ENCODE measurements at regions not wholly inside any gene's neighbourhood (a gene's known extent, or its start where the extent isn't known, plus 50 kb on each side); places are given as distances from the start of the nearest gene placed in this dataset.

DNA sequence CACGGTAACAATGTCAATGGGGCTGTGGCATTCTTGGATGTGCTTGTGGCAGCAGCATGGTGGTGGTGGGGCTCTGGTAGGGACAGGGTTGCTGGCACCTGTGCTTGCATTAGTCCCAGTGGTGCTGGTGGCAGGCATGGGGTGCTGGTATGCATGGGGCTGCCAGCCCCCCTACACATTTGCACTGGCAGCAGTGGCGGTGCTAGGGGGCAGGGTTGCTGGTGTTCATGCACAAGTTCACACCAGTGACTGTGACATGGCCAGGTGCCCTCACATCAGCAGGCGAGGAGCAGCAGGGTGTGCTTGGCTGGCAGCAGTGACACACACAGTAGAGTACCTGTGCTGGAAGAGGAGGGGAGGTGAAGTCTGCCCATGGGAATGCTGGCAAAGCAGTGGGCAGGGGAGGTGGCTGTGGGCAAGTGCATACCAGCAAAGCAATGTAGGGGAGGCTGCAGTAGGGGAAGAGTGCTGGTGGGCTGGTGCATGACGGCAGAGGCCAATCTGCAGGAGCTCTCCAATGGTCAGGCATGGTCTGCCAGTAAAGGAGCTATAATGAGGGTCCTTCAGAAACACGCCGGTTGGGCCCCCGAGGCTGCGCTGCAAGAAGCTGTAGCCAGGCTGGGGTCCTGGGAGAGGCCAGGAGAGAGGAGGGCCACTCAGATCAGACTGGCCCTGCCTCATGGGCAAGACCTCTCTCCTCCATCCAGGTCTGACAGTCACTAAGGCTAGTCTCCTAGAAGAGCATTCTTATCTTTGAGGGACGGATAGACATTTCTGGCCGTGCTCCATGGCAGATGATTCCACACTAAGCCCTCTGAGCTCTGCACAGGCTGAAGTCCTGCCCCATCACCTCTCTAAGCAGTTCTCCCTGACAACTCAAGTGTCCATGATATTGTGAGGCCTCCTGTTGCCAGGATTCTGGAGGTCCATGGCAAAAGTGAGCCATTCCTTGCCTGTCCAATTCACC is 406.4 kb downstream of the SEMA3D start:
- in situ Hi-C loops (cut with MboI; ENCODE audit: low pct_unique_long_range_greater_than_20kb, low sequenced_read_pairs, unreplicated experiment), result no loop called here
- no peak for DNase-seq (ENCODE audit: low spot score)
- TF ChIP-seq, protein P1, sequence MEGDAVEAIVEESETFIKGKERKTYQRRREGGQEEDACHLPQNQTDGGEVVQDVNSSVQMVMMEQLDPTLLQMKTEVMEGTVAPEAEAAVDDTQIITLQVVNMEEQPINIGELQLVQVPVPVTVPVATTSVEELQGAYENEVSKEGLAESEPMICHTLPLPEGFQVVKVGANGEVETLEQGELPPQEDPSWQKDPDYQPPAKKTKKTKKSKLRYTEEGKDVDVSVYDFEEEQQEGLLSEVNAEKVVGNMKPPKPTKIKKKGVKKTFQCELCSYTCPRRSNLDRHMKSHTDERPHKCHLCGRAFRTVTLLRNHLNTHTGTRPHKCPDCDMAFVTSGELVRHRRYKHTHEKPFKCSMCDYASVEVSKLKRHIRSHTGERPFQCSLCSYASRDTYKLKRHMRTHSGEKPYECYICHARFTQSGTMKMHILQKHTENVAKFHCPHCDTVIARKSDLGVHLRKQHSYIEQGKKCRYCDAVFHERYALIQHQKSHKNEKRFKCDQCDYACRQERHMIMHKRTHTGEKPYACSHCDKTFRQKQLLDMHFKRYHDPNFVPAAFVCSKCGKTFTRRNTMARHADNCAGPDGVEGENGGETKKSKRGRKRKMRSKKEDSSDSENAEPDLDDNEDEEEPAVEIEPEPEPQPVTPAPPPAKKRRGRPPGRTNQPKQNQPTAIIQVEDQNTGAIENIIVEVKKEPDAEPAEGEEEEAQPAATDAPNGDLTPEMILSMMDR (IDR thresholded peaks at IDR 0.05; ENCODE audit: extremely low read depth, insufficient read depth, missing control alignments), result no peak

DNA sequence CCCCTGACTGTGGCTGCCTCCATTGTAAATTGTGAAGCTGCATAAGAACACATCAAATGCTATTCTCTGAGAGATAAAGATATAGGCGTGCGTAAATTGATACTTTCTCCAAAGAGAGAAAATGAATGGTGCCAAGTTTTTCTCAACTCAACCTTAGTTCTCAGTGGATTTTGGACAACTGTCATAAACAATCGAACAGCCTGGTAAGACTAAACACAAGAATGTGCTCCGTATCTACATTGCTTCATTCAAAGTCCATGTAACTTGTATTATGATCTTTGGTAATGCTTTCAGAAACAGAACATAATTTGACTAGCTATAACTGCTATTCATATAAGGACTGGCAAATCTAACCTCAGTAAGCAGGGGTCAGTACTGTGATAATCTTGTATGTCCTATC is 429.1 kb downstream of the SEMA3D start:
- TF ChIP-seq, protein P1 (IDR thresholded peaks at IDR 0.05; ENCODE audit: extremely low read depth, insufficient read depth, missing control alignments), result no peak
- DNase-seq (ENCODE audit: low spot score), result no peak
- in situ Hi-C loops (cut with MboI; ENCODE audit: low pct_unique_long_range_greater_than_20kb, low sequenced_read_pairs, unreplicated experiment), result no loop called here

DNA sequence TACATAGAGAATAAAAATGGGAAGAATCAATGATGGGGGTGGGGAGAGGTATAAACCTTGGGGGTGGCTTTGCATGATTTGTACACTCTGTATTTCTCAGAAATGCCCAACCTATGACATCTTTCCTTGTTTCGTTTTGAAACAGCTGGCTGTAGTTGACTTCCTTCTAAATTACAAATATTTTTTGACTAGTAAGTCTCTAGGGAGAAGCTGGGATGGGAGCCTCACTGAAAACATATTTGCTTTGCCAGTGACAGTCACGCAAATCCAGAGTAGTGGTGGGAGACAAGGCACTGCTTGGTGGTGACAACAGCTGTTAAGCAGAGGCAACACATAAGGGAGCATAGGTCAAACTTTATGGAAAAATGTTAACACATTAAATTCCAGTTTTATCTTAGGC is 440.5 kb downstream of the SEMA3D start:
- in situ Hi-C loops (cut with MboI; ENCODE audit: low pct_unique_long_range_greater_than_20kb, low sequenced_read_pairs, unreplicated experiment), result no loop called here
- DNase-seq (ENCODE audit: low spot score), result no peak
- TF ChIP-seq, protein P1 (IDR thresholded peaks at IDR 0.05; ENCODE audit: extremely low read depth, insufficient read depth, missing control alignments), result no peak

DNA sequence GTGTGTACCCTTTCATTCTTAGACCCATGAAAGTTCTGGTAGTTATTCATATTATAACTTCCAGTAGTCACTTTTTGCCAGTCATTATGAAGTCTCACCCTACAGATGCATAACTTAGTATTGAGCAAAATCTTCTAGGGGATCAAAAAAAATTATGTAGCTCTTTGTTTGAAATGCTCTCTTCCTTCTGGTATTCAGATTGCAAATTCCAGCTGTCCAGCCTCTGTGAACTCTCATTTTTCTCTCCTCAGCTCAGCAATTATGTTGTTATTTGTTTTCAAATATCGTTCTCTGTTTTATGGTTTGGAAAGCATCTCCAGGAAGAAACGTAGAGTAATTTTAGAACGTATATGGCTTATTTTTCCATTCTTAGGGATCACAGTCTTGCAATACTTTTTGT is 442.5 kb downstream of the SEMA3D start:
- DNase-seq (ENCODE audit: low spot score), result no peak
- in situ Hi-C loops (cut with MboI; ENCODE audit: low pct_unique_long_range_greater_than_20kb, low sequenced_read_pairs, unreplicated experiment), result no loop called here
- TF ChIP-seq, protein P1 (IDR thresholded peaks at IDR 0.05; ENCODE audit: extremely low read depth, insufficient read depth, missing control alignments), result no peak

DNA sequence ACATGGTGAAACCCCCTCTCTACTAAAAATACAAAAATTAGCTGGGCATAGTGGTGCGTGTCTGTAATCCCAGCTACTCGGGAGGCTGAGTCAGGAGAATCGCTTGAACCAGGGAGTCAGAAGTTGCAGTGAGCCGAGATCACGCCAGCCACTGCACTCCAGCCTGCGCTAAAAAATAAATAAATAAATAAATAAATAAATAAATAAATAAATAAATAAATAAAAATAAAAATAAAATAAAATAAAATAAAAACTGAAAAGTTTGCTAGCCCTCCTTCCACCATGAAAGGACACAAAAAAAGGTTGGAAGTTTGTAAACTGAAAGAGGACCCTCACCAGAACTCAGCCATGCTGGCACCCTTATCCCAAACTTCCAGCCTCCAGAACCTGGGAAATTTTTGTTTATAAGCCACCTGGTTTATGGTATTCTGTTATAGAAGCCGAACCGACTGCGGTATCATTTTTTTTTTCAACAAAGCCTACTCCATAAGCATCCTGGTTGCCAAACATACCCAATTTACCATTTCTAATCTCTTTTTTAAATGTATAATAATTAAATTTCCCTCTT is 448.2 kb downstream of the SEMA3D start:
- no peak for DNase-seq (ENCODE audit: low spot score)
- in situ Hi-C loops (cut with MboI; ENCODE audit: low pct_unique_long_range_greater_than_20kb, low sequenced_read_pairs, unreplicated experiment), result no loop called here
- TF ChIP-seq, protein P1 (IDR thresholded peaks at IDR 0.05; ENCODE audit: extremely low read depth, insufficient read depth, missing control alignments), result no peak

DNA sequence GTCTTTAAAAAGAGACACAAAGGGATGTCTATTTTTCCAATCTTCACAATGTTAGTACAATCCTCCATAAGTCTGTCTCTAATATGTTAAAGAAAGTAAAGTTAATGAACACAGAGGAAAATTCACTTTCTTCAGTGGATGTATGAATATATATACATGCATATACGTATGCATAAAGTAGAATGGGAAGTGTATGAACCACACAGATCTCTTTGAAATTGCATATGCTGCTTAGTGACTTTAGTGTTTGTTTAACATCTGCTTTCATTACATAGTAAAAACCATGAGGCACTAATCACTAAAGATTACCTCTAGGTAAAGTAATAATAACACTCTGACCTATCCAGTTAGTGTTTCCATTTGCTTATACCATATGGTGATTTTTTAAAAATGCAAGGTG is 451.2 kb downstream of the SEMA3D start:
- in situ Hi-C loops (cut with MboI; ENCODE audit: low pct_unique_long_range_greater_than_20kb, low sequenced_read_pairs, unreplicated experiment), result no loop called here
- TF ChIP-seq, protein P1 (IDR thresholded peaks at IDR 0.05; ENCODE audit: extremely low read depth, insufficient read depth, missing control alignments), result no peak
- no peak for DNase-seq (ENCODE audit: low spot score)

Data from GM13977 (cell line).